Renal pelvis (tissue), 1 donor: ENCODE measurements at regions not wholly inside any gene's neighbourhood (a gene's known extent, or its start where the extent isn't known, plus 50 kb on each side); places are given as distances from the start of the nearest gene placed in this dataset.
A peak's percentile ranks its signal among the peaks of the same experiment; 100 is the strongest.

Source experiments
- DNase-seq: peaks from one replicate; pipeline ENCODE4 v3.0.0-alpha.2; 2013

DNA sequence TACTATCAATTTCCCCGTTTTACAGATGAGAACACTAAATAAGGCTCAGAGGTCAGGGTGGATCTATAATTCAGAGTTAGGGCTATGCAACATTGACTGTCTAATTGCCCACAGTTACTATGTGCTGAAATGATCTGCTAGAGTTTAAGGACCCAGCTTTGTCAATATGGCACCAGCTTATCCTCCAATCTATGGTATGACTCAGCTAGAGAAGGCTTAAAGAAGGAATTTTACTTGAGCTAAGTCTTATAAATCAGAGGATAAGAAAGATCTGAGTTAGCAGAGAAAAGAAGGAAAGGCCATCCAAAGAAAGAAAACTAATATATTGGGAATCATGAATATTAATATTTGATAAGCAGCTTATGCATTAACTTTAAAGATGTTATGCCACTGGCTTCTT is 78.1 kb downstream of the ASB9 start:
- DNase-seq = no peak

DNA sequence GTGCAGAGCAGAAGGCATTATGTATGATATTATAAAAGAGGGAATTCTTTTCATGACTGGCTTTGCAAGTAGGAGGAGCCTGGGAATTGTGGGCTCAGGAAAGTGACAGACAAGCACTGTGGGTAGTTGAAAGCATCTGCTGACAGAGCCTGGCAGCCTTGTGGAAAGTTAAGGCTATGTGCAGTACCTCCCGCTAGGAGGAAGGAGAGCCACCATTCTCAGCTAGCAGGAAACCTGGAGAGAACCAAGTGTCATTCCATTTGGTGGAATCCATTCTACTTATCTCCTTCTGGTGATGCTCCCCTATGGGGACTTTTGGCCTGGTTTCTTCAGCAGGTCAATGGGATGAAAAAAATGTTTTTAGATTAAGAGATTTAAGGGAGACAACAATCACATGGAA is 81.8 kb downstream of the ASB9 start:
- DNase-seq = no peak

DNA sequence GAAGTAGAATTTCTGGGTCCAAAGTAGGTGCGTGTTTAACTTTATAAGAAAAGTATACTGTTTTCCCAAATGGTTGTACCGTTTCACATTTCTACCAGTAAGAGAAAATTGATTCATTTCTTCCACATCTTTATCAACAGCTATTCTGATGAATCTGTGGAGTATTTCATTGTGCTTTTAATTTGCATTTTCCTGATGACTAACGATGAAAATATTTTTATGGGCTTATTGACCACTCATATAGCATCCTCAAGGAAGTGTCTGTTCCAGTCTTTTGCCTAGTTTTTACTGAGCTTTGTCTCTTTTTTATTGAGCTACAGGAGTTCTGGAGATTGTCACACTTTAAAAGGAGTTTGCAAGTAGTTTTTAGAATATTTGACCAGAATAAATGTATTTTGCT is 92.6 kb downstream of the ASB9 start:
- DNase-seq = no peak

DNA sequence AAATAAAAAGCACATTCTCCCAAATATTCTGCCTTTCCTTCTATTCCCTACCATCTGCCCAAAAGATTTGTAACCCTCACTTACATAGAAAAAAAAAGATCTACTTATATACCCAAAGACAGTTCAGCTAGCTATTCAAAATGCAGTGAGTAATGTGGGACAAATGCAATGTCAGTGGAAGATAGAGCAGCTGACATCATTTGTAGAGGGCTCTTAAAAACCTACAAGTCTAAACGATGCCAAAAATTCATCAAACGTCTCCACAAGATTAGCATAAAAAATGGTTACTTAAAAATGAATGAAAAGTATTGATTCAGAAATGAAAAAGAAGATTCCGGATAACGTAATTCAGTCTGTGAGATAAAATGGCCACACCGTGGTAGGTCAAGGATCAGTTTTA is 96.5 kb downstream of the ASB9 start:
- no peak for DNase-seq

DNA sequence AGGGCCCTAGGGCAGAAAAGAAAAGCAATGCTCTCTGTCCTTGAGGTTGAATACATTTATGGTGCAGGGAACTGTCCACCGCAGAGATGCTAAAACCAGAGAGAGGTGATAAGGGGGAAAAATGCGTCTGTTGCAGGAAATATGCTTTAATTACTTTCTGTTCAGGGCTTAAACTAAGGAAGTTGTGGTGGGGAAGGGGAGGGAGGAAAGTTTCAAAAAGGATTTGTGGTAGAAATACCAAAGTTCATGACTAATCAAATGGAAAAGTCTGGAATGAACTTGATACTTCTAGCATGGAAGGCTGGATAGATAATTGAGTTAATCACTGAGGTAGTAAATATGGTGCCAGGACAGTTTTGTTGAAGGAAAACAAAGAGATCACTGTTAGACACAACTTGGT is 99.0 kb downstream of the ASB9 start:
- no peak for DNase-seq

DNA sequence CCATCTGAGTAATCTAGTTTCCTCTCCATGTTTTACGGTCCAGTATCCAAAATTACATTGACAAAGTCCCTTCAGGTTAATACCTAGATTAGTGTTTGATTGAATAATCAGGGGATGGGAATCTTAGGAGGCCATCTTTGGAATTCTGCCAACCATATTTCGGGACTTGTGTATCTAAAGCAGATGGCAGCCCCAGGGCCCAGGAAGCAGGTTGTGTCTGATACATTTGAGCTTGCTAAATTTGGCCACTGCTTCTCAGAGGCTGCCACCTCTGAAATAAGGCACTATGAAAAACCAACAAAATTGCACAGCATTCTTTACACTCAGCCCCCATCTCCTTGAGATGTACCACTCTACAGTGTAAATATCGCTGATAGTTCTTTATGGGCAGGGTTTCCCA is 102.1 kb downstream of the ASB9 start:
- no peak for DNase-seq

DNA sequence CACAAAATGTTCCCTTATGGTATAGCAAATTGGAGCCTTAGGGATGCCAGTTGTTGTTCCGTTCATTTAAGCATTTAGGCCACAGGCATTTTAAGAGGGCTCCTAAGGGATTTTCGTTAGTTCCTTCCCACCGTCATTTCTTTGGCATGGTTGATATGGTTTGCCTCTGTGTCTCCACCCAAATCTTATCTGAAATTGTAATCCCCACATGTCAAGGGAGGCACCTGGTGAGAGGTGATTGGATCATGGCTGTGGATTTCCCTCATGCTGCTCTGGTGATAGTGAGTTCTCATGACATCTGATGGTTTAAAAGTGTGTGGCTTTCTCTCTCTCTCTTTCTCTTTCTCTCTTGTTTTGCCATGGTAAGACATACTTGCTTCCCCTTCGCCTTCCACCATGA is 104.1 kb downstream of the ASB9 start:
- no peak for DNase-seq

DNA sequence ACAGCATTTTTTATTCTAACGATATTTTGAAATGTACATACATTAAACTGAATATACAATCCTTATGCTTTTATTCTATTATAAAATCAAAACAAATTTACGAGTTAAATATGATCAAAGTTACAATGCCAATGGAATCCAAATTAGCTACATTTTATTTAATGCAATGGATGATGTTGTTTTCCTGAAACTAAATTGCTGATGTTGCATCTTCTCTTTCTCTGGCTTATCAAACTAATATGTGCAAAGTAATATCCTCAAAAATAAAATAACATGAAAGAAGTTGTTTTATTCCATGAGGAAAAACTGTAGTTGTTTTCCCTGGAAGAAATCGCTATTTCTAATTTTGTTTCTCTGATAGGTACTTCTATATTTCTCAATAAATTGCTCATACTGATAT is 106.8 kb downstream of the ASB9 start:
- no peak for DNase-seq

DNA sequence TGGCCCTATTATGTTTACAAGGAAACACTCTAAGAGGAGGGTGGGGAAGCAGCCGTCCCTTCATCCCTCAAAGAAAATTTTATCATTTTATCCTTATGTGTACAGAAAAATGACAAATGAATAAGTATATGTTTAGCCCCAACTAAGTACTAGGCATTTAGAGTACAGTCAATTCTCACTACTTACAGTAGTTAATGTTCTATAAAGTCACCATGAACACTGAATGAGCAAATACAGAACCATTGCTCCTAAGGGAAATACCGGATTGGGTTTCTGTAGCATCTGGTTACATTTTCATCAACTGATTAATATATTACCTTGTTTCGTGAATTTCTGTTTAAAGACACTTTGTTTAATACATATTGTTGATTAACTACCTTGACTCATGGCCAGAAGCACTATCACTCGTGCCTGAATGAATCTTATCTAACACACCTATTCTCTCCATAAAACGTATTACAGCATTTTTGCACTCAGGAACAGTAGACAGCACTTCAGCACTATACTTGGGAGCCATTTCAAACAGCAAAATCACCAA is 109.3 kb downstream of the ASB9 start:
- DNase-seq = no peak

DNA sequence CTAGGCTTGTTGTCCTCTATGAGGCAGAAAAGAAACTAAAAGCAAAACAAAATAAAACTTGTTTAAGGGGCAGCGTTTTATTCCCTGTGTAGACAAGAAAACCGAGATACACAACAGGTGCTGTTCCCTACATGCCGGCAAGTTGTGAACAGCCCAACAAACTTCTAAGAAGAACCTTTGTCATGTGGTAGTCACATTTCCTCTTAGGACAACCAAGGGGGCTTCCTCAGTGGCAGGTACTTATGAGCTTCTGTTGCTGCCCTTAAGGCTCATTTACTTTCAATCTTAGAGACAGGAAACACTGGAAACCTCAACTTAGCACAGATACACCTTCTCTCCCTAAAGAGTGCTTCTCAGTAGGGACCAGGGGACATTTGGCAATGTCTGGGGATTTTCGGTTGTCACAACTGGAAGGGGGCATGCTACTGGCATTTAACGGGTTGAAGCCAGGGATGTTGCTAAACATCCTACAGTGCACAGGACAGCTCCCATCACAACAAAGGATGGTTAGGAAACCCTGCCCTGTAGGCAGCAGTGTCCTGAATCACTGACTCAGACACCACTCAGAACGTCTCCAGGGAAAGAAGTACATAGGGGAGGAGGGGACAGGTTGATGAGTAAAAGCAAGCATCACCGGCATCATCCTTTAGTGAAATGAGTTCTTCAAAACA is 111.0 kb downstream of the ASB9 start:
- DNase-seq = no peak

DNA sequence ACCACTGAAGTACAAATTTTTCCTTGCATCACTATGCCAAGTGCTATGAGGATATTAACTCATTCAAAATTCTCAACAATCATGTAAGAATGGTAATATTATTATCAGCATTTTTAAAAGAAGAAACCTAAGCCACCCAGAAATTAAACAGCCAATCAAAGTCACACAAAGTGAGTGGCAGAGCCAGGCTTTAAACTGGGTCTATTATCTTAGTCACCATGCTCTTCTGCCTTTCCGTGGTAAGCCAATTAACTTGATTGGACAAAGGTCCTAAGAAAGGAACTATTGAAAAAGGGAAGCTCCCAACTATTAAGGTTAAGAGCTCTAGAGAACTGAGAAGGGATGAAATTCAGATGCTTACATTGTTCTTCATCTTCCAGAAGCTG is 111.5 kb downstream of the ASB9 start:
- no peak for DNase-seq

DNA sequence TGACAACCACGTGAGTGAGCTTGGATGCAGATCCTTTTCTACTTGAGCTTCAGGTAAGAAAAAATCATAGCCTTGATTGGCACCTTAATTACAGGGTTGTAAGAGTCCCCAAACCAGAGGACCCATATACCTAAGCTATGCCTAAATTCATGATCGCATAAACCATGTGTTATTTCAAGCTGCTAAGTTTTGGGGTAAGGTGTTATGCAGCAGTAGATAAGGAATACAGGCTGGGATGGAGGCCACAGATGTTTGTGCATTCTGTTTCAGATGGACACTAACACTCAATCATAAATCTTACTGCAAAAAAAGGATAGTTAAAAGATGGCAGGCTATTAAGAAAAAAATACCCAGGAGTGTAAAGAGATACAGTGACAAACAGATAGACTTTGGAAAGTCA is 112.3 kb downstream of the ASB9 start:
- DNase-seq = no peak

DNA sequence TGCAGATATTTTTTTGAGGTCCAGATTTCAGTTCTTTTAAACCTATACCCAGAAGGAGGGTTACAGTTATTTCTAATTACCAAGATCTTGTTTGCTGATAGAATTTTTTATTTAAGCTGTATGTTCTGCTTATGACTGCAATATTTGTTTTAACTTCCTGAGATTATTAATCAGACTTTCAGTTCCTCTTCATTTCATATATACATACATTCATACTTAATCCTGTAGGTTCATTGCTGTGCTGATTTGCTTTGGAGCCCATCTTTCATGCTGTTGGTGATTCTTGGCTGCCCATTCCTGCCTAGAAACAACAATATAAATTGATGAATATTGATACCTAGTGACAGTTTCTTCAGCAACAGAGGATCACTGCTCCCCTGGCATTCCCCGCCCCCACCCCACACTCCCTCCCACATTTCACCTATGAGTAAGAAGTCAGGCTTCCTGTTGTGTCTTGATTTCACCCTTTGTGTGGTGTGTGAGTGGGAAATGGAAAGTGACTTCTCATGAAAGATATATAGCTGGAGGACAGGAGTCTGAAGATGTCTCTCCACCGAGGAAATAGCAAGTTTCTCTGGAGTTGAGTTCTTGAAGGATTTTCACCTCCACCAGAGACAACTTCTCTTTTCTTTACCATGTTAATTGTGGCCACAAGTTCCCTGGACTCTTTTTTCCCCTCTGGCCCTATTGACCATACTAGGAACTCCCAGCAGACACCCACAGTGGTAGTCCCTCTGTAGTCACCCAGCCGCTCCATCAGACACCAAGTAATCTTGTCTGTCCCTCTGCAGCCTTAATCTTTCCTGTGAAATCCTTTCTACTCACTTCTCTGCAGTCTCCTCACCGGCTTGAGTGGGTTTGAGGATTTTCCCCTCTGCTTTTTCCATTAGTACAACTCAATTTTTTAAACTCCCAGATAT is 118.4 kb downstream of the ASB9 start:
- no peak for DNase-seq

DNA sequence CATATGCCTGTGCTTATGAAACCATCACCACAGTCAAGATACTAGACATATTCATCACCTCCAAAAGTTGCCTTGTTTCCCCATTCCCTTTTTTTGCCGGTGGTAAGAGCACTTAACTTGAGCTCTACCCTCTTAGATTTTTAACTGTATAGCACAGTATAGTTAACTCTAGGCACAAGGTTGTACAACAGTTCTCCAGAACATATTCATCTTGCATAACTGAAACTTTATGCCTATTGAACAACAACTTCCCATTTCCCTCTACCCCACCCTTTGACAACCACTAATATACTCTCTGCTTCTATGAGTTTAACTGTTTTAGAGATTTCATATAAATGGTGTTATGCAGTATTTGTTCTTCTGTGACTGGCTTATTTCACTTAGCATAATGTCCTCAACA is 119.3 kb downstream of the ASB9 start:
- no peak for DNase-seq

DNA sequence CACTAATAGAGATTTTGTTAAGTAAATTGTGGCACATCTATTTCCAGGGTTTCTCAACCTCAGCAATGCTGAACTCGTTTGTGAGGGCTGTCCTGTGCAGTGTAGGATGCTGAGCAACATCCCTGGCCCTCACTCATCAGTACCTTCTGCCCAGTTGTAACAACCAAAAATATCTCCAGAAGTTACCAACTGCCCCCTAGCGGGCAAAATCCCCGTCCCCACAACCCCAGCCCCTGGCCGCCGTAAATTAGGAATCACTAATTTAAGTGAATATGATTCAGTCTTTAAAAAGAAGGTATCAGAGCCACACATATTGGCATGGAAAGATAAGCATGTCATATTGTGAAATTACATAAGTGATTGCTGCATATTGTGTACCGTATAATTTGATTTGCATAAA is 123.4 kb downstream of the ASB9 start:
- no peak for DNase-seq

DNA sequence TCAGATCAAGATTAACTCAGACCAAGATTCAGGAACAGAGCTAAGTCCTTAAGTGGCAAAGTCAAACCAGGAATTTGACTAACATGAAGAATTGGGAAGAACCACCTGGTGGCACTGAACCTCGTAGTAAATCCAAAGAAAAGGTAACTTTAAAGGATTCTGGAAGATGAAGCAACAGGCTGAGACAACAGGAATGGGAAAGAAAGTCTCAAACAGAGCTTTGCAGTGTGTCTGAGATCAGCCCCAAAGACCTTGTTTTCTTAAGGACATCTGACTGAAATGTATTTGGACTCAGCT is 126.1 kb downstream of the ASB9 start:
- DNase-seq = no peak

DNA sequence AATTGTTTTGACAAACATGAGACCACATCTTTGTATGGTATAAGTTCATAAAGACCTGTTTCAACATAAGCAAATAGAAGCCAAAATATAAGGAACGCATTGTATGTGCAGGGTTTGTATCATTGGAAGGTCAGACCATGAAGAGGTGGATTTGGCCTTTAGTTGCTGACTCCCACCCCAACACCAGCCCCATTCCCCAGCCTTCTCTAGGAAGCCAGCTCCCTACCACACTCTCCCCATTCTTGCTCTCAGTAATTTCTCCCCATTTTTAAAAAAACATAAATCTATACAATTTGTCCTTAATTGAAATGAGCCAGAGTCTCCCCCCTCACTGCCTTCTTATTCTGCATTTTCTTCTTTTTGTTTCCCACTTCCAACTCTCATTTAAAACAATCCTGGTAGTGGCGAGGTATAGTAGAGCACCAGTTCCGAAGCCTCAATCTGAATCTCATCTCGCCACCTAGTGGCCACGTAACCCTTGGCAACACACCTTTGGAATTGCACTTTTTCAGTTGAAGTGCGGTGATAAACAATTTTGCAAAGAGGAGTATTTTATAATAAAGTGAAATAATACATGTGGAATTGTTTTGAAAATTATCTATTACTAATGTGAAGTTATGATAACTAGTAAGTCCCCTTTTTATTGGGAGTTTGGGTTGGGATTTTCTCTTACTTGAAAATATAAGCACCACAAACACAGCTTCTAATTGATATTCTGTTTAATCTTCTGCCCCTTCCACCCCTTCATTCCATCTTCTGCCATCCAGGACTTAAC is 126.6 kb downstream of the ASB9 start:
- peak; percentile 31 for DNase-seq

DNA sequence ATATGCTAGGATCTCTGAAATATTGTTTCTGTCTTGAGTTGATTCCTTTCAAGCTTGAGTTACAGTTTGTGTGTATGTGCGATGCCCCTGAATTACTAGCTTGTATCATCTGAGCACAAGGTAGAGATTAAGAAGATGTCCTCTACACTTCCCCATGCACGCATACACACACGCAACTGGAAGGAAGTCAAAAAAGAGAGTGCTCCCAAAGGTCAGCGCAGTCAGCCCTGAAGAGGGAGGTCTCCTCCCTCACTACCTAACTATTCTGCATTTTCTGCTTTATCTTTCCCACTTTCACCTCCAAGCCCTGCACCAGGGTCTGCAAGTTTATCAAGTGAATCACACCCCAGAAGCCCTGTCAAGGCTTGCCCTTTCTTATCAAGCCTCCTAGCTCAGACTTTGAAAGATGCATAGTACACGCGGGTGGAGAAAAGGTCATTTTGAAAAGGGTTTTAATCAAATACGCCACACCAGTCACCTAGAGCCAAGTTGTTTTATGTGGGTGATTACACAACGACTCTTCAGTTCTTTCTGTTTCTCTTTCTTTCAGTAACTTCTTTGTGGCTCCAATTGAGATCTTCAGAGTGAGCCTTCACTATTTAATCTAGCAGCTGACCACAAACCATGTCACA is 127.7 kb downstream of the ASB9 start:
- no peak for DNase-seq

DNA sequence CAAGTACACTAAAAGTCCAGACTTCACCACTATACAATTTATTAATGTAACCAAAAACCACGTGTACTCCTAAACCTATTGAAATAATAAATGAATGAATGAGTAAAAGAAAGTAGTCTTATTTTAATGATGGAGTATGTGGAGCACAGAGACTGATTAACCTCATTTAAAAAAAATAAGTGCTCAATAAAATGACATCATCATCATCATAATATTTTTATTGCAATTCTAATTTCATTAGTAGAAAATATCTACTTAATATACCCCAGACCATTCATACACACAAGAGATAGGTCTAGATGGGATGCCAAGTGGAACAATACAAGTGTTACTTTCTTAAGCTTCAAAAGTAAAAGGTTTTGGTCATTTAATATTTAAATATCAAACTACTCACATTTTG is 133.1 kb downstream of the ASB9 start:
- DNase-seq = no peak

DNA sequence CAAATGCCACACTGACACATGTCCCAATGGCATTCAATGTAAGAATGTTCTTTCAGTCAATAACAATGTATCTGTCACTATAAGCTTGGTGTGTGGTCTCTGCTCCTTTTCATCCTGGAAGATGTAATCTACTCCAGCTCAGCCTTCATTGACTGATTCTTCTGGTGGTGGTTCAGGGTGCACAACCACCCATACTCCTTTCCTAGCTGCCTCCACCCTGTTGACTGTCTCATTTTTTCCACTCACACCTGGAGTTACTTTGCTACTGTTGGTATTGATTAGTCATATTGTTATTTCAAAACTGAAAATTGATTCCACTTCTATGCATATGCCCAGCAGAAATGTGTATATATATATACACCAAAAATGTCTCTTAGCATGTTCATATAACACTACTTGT is 140.5 kb downstream of the ASB9 start:
- DNase-seq = no peak

DNA sequence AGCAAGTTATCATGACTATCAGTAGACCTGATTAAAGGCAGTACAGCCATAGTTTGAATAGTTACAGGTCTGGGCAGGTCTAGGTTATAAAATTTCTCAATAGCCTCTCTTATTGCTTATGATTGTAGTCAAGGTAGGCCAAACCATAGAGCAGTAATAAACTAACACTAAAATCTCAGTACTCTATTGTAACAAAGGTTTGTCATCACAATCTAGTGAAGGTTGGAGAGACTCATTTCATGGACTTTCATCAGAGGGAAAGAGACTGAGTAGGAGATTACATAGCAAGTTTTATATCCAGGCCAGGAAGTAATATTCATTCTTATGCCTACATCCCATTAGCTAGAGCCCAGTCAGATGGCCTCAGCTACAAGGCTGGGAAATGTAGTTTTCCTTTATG is 141.0 kb downstream of the ASB9 start:
- no peak for DNase-seq

DNA sequence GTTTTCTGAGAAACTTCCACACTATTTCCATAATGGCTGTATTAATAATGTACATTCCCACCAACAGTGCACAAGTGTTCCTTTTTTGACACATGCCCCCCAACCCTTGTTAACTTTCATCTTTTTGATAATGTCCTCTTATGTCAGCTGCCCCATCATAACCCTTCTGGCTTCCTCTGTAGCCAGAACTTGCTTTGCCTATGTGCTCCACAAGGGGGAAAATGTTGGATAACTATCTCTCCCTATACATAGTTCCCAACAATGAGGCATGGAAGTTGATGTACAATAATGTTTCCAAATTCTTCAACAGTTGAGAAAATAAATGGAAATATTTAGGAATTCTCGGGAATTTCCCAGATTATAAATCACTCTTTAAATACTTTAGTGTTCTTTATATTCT is 142.9 kb downstream of the ASB9 start:
- no peak for DNase-seq
